Stomach smooth muscle (tissue), 2 donors: ENCODE measurements at regions not wholly inside any gene's neighbourhood (a gene's known extent, or its start where the extent isn't known, plus 50 kb on each side); places are given as distances from the start of the nearest gene placed in this dataset.
A peak's percentile ranks its signal among the peaks of the same experiment; 100 is the strongest.

Experiments
- H3K27ac ChIP-seq: one replicate; pipeline ENCODE4 v1.7.0; 2013; ENCODE audit warnings: mild to moderate bottlenecking, low read length, inconsistent platforms
- H3K27me3 ChIP-seq, 2 donors: one replicate each; pipeline ENCODE4 v1.7.0; 2013; ENCODE audit warnings: low read length in 2 of 2; ENCODE audit not compliant: insufficient read depth in 2 of 2, control insufficient read depth in 1 of 2
- H3K36me3 ChIP-seq, 2 donors: one replicate each; pipeline ENCODE4 v1.7.0; 2013; ENCODE audit warnings: low read length in 2 of 2; ENCODE audit not compliant: control insufficient read depth in 2 of 2, insufficient read depth in 2 of 2
- H3K4me1 ChIP-seq: one replicate; pipeline ENCODE4 v1.7.0; 2013; ENCODE audit warnings: low read length; ENCODE audit not compliant: control insufficient read depth, insufficient read depth
- H3K4me3 ChIP-seq, 2 donors: one replicate each; pipeline ENCODE4 v1.7.0; 2013; ENCODE audit warnings: low read length in 2 of 2
- H3K9ac ChIP-seq, 2 donors: one replicate each; pipeline ENCODE4 v1.7.0; 2013; ENCODE audit warnings: low read length in 2 of 2, mild to moderate bottlenecking in 1 of 2
- H3K9me3 ChIP-seq, 2 donors: one replicate each; pipeline ENCODE4 v1.7.0; 2013; ENCODE audit warnings: low read length in 2 of 2; ENCODE audit not compliant: control insufficient read depth in 2 of 2
- donor health status: healthy.
- donor health status: Pancreatic carcinoma.

- Histone ChIP-seq H3K27me3 (no peaks in the 10 kb centered on the region), H3K4me3 (no peak overlapping the region), H3K9ac (no peak overlapping the region), H3K27ac (no peak overlapping the region), H3K4me1 (no peaks in the 10 kb centered on the region), H3K9me3 (no peaks in the 10 kb centered on the region), H3K36me3 (no peaks in the 10 kb centered on the region)
Measured at GRCh38 chr21:18914570-18914969, 511.0 kb upstream of the TMPRSS15 start.

DNA sequence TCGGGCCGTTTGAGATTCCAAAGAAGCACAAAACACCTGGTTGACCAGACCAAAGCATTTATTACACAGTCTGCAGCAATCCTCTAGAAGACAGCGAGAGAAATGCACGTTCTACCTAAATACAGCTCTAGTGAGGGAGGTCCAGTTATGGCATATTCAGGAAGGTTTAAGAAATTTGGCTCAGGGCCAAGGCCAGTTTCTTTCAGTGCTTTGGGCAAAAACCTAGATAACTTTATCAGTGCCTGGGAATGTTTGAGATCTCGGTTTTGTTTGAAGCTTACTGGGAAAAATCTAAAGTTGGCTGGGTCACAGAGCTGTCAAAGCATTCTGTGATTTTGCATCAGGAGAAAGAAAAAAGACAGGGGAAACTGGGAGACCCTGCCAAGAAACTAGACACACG is 514.0 kb upstream of the TMPRSS15 start:
- Histone ChIP-seq H3K9ac (no peak overlapping the region), H3K36me3 (no peaks in the 10 kb centered on the region), H3K27me3 (no peaks in the 10 kb centered on the region), H3K9me3 (no peaks in the 10 kb centered on the region), H3K4me3 (no peak overlapping the region), H3K4me1 (no peaks in the 10 kb centered on the region), H3K27ac (no peak overlapping the region)

- Histone ChIP-seq H3K9me3 (no peaks in the 10 kb centered on the region), H3K4me1 (no peaks in the 10 kb centered on the region), H3K27ac (no peak overlapping the region), H3K36me3 (no peaks in the 10 kb centered on the region), H3K27me3 (no peaks in the 10 kb centered on the region), H3K9ac (no peak overlapping the region), H3K4me3 (peak overlapping the region in 1 of 2 donors; percentile 23)
Measured at GRCh38 chr21:18931237-18931636, 527.7 kb upstream of the TMPRSS15 start.

GRCh38 chr21:18937337-18937736 is 533.8 kb upstream of the TMPRSS15 start:
- no peak overlapping the region for H3K9ac ChIP-seq
- H3K4me1 ChIP-seq = no peaks in the 10 kb centered on the region
- H3K36me3 ChIP-seq = no peaks in the 10 kb centered on the region
- H3K27ac ChIP-seq = no peak overlapping the region
- H3K4me3 ChIP-seq = no peak overlapping the region
- H3K9me3 ChIP-seq = no peaks in the 10 kb centered on the region
- H3K27me3 ChIP-seq = no peaks in the 10 kb centered on the region

DNA sequence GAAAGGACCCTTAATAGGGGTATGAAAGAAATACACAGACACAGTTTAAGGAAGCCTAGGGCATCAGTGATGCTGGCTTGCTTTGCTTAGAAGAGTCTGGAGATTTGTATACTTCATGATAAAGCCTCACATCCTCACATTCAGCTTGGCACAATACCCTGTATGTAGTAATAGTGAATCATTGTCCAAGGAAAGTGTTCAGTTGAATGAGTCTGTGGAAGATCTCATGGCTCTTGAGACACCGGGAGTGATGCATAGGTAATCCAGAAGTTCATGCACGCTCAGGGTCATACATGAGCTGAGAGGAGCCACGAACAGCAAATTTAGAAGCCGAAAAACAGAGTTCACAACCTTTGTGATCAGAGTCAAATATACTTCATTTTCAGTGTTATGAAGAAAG is 537.2 kb upstream of the TMPRSS15 start:
- Histone ChIP-seq H3K4me1 (no peaks in the 10 kb centered on the region), H3K4me3 (no peak overlapping the region), H3K27ac (no peak overlapping the region), H3K9ac (no peak overlapping the region), H3K9me3 (no peaks in the 10 kb centered on the region), H3K27me3 (no peaks in the 10 kb centered on the region), H3K36me3 (no peaks in the 10 kb centered on the region)

DNA sequence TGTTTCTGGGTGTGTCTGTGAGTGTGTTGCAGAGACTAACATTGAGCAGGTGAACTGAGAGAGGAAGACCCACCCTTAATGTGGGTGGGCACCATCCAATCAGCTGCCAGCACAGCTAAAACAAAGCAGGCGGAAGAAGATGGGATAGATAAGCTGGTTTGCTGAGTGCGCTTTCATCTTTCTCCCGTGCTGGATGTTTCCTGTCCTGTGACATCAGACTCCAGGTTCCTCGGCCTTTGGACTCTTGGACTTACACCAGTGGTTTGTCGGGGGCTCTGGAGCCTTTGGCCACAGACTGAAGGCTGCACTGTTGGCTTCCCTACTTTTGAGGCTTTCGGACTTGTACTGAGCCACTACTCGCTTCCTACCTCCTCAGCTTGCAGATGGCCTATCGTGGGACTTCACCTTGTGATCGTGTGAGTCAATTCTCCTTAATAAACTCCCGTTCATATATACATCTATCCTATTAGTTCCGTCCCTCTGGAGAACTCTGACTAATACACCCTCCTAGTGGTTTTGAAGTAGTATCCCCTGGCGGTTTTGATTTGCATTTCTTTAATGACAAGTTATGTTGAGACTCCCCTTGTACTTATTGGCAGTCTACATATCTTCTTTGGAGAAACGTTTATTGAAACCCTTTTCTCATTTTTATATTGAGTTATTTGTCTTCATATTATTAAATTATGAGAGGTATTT is 546.6 kb upstream of the TMPRSS15 start:
- Histone ChIP-seq H3K9me3 (peaks cover 0 to 2% of the 10 kb centered on the region in 2 donors), H3K27ac (no peak overlapping the region), H3K36me3 (no peaks in the 10 kb centered on the region), H3K9ac (no peak overlapping the region), H3K4me3 (no peak overlapping the region), H3K27me3 (no peaks in the 10 kb centered on the region), H3K4me1 (no peaks in the 10 kb centered on the region)

GRCh38 chr21:18951271-18952038 is 547.9 kb upstream of the TMPRSS15 start:
- no peaks in the 10 kb centered on the region for H3K27me3 ChIP-seq
- H3K9me3 ChIP-seq = peaks cover 0 to 2% of the 10 kb centered on the region in 2 donors
- no peak overlapping the region for H3K27ac ChIP-seq
- no peak overlapping the region for H3K4me3 ChIP-seq
- H3K36me3 ChIP-seq = no peaks in the 10 kb centered on the region
- H3K4me1 ChIP-seq = no peaks in the 10 kb centered on the region
- H3K9ac ChIP-seq = no peak overlapping the region

DNA sequence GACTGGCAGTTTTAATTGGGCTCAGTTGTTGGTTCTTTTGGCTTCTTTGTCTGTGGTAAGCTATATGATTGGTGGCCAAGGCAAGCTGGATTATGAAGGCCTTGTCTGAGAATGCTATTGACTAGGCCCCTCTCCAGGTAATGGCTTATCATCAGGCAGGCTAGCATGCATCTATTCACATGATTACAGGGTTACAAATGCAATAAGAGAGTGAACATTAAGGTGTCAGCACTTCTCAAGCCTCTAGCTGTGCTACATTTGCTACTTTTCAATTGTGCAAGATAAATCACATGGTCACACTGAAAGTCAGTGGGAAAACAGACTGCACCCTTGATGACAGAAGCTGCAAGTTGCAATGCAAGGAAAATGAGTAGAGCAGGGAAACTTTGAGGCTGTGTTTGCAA is 550.9 kb upstream of the TMPRSS15 start:
- H3K4me3 ChIP-seq = no peak overlapping the region
- no peak overlapping the region for H3K9ac ChIP-seq
- H3K4me1 ChIP-seq = no peaks in the 10 kb centered on the region
- no peak overlapping the region for H3K27ac ChIP-seq
- H3K27me3 ChIP-seq = no peaks in the 10 kb centered on the region
- H3K9me3 ChIP-seq = peaks cover 0 to 2% of the 10 kb centered on the region in 2 donors
- H3K36me3 ChIP-seq = no peaks in the 10 kb centered on the region

- Histone ChIP-seq H3K9ac (no peak overlapping the region), H3K27ac (no peak overlapping the region), H3K9me3 (no peaks in the 10 kb centered on the region), H3K4me1 (no peaks in the 10 kb centered on the region), H3K27me3 (no peaks in the 10 kb centered on the region), H3K36me3 (no peaks in the 10 kb centered on the region), H3K4me3 (no peak overlapping the region)
Measured at GRCh38 chr21:18959817-18960216, 556.2 kb upstream of the TMPRSS15 start.

DNA sequence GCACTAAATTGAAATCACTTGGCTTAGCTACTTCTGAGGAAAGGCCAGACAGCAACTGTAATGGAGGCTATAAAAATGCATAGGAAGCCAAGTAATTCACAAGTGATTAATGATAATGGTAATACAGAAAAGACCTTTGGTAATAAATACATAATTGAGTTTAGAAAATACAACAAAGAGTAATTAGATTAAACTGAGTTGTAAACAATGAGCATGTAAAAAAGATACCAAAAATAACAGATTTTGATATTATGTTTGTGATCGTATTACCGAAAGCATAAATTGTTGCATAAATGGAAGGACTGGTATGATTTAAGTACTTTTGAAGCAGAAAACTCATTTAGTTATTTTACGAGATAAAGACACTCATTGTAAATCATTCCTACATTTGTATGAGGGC is 556.7 kb upstream of the TMPRSS15 start:
- no peak overlapping the region for H3K27ac ChIP-seq
- H3K9me3 ChIP-seq = no peaks in the 10 kb centered on the region
- H3K4me3 ChIP-seq = no peak overlapping the region
- no peaks in the 10 kb centered on the region for H3K27me3 ChIP-seq
- H3K4me1 ChIP-seq = no peaks in the 10 kb centered on the region
- H3K9ac ChIP-seq = no peak overlapping the region
- no peaks in the 10 kb centered on the region for H3K36me3 ChIP-seq

DNA sequence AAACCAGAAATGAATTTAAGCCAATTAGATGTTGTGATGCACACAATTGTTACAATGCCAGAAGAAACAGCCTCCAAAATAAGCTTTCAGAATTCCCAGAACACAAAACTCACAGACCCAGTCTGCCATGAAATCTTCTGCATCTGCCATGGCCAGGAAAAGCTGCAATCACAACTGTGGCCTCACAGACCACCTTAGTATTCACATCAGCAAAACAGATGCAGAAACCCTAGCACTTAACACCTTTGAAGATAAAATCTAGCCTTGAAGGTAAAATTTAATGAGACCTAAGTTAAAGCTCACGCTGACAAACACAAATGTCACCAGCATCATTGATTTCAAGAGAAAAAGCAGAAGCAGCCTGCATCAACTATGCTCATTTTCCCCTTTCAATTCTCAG is 566.8 kb upstream of the TMPRSS15 start:
- H3K9ac ChIP-seq = no peak overlapping the region
- H3K27me3 ChIP-seq = no peaks in the 10 kb centered on the region
- H3K4me3 ChIP-seq = no peak overlapping the region
- no peak overlapping the region for H3K27ac ChIP-seq
- no peaks in the 10 kb centered on the region for H3K4me1 ChIP-seq
- H3K36me3 ChIP-seq = no peaks in the 10 kb centered on the region
- no peaks in the 10 kb centered on the region for H3K9me3 ChIP-seq
